Activated CD8-positive, alpha-beta memory T cell treated with anti-CD3 and anti-CD28 coated beads, Interleukin-2, amount 50 U/mL, for 1 hour (primary cell): ENCODE measurements at regions not wholly inside any gene's neighbourhood (a gene's known extent, or its start where the extent isn't known, plus 50 kb on each side); places are given as distances from the start of the nearest gene placed in this dataset.

ENCODE experiments used
- DNase-seq: peaks from one replicate; pipeline ENCODE4 v3.0.0-alpha.2; 2020; ENCODE audit errors: extremely low read depth

- DNase-seq = no peak
Observed at GRCh38 chr2:146898083-146898482, 946.7 kb upstream of the ACVR2A start.

GRCh38 chr2:146894514-146894913 is 950.3 kb upstream of the ACVR2A start:
- DNase-seq = no peak

GRCh38 chr2:146893500-146894041 is 951.3 kb upstream of the ACVR2A start:
- DNase-seq = no peak

- DNase-seq = no peak
Observed at GRCh38 chr2:146890491-146890890, 954.3 kb upstream of the ACVR2A start.

- DNase-seq = no peak
Observed at GRCh38 chr2:146879882-146880281, 964.9 kb upstream of the ACVR2A start.

GRCh38 chr2:146874260-146874658 is 970.6 kb upstream of the ACVR2A start:
- no peak for DNase-seq

GRCh38 chr2:146873646-146874259 is 971.1 kb upstream of the ACVR2A start:
- no peak for DNase-seq

- no peak for DNase-seq
Observed at GRCh38 chr2:146873056-146873455, 971.8 kb upstream of the ACVR2A start.

- no peak for DNase-seq
Observed at GRCh38 chr2:146870691-146871090, 974.1 kb upstream of the ACVR2A start.

GRCh38 chr2:146869328-146869727 is 975.5 kb upstream of the ACVR2A start:
- DNase-seq = no peak

- no peak for DNase-seq
Observed at GRCh38 chr2:146868051-146868450, 976.8 kb upstream of the ACVR2A start.

GRCh38 chr2:146867477-146867986 is 977.3 kb upstream of the ACVR2A start:
- DNase-seq = no peak

GRCh38 chr2:146853741-146854444 is 990.9 kb upstream of the ACVR2A start:
- DNase-seq = no peak

GRCh38 chr2:146852661-146853060 is 992.2 kb upstream of the ACVR2A start:
- no peak for DNase-seq

GRCh38 chr2:146850746-146851145 is 994.1 kb upstream of the ACVR2A start:
- DNase-seq = no peak

GRCh38 chr2:146847846-146848245 is 997.0 kb upstream of the ACVR2A start:
- no peak for DNase-seq

GRCh38 chr2:146844226-146844990 is 1000.4 kb upstream of the ACVR2A start:
- no peak for DNase-seq

- DNase-seq = no peak
Observed at GRCh38 chr2:146837857-146838256, 1007.0 kb upstream of the ACVR2A start.

GRCh38 chr2:146826388-146826787 is 1018.4 kb upstream of the ACVR2A start:
- no peak for DNase-seq

- no peak for DNase-seq
Observed at GRCh38 chr2:146821836-146822316, 1023.0 kb upstream of the ACVR2A start.

GRCh38 chr2:146820672-146821071 is 1024.2 kb upstream of the ACVR2A start:
- DNase-seq = no peak

- no peak for DNase-seq
Observed at GRCh38 chr2:146818122-146818521, 1026.7 kb upstream of the ACVR2A start.
